NB4 (cell line): ENCODE measurements at regions not wholly inside any gene's neighbourhood (a gene's known extent, or its start where the extent isn't known, plus 50 kb on each side); places are given as distances from the start of the nearest gene placed in this dataset.

Experiments used
- CTCF ChIP-seq: IDR thresholded peaks from one replicate; pipeline ENCODE4 v1.5.1; 2012; ENCODE audit warnings: low read depth, low read length
- MAX ChIP-seq: IDR thresholded peaks from 2 replicates; pipeline ENCODE4 v1.6.1; 2011; ENCODE audit warnings: low read depth, low read length
- MYC ChIP-seq: IDR thresholded peaks from 2 replicates; pipeline ENCODE4 v1.6.1; 2011; ENCODE audit warnings: low read depth, low read length
- POLR2A ChIP-seq: IDR thresholded peaks from 2 replicates; pipeline ENCODE4 v1.6.1; 2011; ENCODE audit warnings: mild to moderate bottlenecking; ENCODE audit not compliant: insufficient read length; ENCODE audit errors: extremely low read depth

- TF ChIP-seq CTCF (peak; percentile 13), POLR2A (no peak), MYC (no peak), MAX (no peak)
These were observed 323.7 kb upstream of the OR4E1 start for GRCh38 chr14:21997300-21997699.
